ENCODE measurements at regions not wholly inside any gene's neighbourhood (a gene's known extent, or its start where the extent isn't known, plus 50 kb on each side); places are given as distances from the start of the nearest gene placed in this dataset.
A peak's percentile ranks its signal among the peaks of the same experiment; 100 is the strongest.
"Not testable (repeated sequence)": the region's sequence is repeated elsewhere in the genome, so short reads cannot be mapped to it uniquely, and the experiment has no call there.

DNA sequence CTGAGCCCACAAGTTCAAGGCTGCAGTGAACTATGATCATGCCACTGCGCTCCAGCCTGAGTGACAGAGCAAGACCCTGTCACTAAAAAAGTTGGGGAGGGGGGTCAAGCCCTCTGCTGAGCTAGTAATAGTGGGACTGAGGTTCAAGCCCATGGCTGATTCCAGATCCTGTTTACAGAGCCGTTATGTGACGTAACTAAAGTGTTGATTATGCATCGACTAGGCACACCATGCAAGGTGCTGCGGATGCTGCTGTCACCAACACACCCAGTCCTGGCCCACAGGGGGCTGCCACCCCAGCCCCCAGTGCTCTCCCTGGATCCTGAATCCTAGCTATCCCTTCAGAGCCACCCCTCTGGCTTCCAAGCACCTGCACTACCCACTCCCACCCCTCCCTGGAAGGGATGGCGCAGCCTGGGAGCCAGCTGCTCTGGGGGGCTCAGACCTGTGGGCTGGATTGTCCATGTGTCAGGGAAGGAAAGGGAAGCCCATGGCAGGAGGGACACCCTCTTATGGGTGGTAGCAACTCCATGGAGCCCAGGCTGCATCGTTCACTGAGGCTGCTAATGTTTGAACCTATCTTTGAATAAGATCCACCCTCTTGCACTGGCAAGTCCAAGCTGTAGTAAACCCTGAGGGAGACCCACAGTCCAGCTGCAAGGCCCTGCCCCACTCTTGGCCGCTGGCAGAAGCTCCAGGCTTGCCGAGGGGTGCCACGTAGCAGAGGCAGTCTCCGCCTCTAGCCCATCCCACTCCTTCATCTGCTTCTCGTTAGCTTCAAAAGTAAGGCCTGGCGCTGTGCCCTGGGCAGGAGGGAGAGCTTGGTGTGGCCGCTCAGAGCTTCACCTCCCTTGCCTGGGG lies 95.0 kb downstream of the SNX5 start:
- peak; percentile 92 for DNase-seq (ENCODE audit: low spot score)

DNA sequence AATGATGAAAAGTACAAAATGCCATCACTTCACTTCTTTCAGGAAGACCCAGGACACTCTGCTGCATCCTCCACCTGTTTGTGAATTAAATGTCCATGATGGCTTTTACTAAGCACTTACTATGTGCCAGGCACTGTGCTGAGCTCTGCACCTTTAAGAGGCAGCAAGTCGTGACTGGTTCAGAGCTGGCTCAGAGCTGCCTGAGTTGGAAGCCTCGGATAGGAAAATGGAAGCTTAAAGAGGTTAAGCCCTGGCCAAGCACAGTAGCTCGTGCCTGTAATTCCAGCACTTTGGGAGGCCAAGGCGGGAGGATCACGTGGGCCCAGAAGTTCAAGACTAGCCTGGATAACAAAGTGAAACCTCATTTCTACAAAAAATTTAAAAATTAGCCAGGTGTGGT lies 95.6 kb downstream of the SNX5 start:
- no peak for DNase-seq (ENCODE audit: low spot score)

DNA sequence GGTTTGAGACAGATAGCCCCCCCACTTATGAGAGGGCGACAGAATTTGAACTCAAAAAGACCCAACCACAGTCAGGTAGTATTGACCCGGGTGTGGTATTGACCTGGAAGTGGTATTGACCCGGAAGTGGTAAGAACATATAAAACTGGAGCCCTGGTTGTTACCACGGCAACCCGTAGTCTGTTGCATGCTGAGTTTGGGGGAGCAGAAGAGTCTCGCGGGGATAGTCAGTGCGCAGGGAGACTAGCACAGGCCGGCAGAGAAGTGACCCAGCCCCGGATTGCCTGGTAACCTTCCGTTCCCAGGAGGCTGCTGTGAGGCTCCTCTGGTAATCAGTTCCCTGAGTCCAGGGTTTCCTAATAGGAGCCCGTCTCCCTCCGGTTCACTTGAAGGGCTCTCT lies 96.2 kb downstream of the SNX5 start:
- no peak for DNase-seq (ENCODE audit: low spot score)

DNA sequence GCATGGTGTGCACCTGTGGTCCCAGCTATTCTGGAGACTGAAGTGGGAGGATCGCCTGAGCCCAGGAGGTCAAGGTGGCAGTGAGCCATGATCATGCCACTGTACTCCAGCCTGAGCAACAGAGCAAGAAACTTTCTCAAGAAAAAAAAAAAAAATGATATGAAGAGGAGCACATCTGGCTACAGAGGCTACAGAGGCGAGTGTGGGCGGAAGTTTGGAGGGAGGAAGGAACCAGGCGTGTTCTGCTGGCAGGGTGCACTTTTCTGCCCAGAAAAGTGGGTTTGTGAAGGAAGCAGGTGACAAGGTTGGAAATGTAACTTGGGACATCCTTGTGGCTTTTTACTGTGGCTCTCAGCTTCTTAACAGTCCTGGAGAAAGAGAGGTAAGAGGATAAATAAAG lies 96.7 kb downstream of the SNX5 start:
- DNase-seq (ENCODE audit: low spot score): no peak

DNA sequence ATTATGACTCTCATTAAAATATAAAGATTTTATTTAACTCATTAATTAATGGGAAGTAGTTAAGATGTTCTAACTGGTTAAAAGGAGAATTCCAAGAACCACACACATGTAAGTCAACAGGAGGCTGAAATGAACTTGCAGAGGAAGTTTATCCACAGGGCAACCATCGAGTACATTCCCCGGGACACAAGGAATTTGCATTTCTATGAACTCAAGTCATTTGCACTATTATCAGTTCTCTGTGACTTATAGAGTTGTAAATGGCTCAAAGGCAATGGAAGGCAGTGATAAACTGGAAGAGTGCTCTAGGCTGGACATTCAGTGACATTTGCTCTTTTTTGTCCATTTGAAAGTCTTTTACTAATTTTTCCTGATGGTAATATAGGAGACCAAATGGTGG lies 97.4 kb downstream of the SNX5 start:
- DNase-seq (ENCODE audit: low spot score): no peak

DNA sequence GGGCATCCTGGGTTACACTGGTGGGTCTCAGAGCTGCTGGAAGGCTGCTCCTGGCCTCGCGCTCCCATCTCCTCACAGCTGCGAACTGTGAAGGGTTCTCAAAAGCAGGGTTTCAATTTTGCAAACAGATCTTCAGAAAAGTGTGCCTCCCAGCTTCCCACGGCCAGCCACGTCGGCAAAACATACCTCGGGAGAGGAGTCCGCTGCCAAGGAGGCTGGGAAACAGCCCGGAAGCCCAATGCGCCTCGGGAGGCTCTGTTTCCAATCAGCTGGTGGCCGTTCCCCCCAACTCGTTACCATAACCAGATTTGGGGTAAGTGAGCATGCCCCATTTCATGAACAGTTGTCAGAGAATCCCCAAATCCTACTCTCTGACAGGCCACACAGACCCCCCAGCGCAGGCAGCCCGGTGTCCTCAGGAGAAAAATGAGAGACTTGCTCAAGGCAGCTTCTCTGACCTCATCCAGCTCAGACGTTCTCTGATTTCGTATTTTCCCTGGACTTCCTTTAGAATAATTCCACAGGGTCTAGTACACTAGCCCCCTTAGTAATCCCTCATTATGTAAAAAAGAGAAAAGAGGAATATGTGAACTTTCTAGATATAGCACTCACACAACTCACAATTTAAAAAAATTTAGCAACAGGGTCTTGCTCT lies 98.4 kb downstream of the SNX5 start:
- no peak for DNase-seq (ENCODE audit: low spot score)

DNA sequence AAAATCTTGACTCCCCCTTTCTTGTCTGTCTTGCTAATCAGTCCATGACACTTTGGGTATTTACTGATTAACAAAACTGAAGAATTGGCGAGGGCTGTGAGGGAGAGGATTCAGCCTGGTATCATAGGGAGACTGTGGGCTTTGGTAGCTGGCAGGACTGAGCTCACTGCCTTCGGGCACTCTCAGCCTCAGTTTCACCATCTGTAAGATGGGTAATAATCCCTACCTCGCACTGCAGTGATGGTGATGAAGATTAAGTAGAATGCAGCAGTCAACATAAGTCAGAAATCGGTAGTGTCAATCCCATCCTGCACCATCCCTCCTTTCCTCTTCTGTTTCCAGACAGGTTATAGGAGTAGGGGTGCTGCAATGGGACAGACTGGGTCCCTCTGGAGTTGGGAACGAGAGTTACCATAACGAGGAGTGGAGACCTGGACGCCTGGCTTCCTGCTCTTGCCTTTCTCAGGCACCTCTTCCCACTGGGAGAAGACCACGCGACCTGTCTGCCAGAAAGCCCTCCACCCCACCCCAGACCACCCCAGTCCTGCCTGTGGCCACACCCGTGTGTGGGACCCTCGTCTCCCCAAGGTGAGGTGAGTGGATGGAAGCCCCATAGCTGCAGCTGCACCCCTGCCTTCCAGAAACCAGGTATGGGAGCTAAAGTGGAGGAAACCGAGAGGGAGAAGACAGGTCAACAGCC lies 99.1 kb downstream of the SNX5 start:
- DNase-seq (ENCODE audit: low spot score): no peak

DNA sequence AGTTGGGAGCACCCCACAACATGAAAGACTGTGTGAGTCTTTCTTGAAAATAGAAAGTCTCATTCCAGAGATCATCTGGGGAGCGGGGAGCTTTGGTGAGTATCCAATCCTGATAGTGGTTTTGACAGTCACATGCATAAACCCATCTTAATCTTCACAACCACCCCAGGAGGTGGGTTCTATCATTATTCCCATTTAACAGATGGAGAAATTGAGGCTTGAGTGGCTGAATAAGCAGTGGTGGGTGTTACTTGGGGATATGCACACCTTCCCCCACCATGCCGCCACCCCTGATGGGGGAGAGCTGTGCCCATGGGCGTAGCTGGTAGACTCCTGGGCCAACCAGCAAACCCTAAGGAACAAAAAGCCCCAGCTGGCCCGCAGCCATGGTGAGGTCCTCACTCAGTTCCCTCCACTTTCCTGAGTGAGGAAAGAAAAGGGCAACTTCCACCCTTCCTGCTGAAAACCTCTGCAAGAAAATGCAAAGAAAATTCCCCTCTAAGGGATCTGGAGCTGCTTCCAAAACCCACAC lies 99.8 kb downstream of the SNX5 start:
- DNase-seq (ENCODE audit: low spot score): no peak

DNA sequence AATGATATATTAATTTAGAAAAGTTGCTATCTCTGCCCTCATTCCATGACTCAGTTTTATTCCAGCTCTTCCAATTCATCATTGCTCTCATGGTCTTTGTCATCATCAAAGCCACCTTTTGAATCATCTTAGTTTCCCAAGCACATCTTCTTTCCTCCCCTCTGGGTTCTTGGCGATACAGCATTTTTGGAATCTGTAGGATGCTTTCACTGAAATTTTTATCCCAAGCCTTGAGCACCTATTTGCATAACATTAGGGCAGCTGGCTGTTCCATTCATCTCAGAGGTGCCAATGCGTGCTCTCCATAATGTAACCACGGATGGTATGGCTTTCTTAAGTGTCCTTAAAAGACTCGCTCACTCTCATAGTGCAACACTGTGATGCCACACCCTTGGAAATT lies 100.4 kb downstream of the SNX5 start:
- DNase-seq (ENCODE audit: low spot score): no peak

DNA sequence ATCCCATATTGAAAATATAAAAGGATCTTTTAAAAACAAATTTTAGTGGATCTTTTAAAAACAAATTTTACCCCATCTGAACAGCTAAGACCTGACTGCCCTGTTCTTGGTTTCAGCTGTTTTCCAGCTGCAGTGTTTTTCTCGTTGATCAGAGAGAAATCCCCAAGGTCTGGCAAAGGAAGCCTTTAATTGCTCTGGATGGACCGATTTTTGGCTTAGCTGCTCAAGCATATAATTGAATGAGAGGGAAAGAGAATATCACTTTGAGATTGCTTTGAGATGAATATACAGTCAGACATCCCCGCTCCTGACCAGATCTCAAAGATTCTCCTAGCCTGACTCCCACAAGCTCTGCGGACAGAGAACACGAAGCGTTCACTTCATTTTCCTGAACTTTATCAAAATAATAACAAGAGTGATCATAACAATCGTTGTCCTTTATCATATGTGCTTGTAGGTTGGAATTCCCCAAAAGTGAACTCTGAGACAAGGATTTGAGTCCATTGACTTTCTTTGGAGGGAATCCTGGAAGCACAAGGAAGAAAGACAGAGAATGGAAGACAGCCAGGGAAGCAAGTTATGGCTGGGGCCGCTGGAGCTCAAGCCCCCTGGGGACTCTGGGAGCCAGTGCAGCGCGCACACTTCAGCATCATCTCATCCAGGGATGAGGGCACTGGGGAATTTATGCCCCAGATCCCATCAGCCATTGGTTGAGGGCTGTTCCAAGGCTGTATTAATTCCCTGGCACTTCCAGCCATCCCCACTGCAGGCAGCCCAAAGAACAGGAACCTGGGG lies 101.3 kb downstream of the SNX5 start:
- no peak for DNase-seq (ENCODE audit: low spot score)

DNA sequence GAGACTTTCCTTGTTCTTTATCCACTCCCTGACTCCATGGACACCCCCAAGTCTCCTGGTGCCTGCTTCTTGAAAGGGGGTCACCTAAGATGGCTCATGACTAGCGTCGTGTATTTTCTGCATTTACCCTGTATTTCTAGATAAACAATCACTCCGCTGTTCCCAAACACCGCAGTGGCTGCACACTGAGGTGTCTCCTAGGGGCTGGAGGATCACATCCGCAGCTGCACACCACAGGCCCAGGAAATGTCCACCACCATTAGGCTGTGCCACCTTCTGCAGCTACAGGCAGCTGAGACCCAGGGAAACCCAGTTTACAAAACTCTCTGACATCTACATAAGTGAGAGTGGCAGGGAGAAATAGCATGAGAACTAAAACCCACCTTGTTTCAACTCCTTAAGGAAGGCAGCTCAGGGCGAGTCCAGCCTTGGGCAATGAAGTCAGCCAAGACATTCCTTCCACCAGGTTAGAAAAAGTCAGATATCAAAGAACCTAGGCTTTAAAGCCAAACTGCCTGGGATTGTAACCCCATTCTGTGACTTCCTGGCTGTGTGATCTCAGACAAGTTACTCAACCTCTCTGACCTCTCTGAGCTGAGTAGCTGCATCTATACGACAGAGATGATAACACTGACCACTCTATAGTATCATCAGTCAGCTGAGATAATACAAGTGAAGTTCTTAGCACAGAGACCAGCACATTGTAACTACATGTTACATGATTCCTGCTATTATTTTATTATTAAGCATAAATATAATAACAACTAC lies 102.2 kb downstream of the SNX5 start:
- DNase-seq (ENCODE audit: low spot score): no peak

DNA sequence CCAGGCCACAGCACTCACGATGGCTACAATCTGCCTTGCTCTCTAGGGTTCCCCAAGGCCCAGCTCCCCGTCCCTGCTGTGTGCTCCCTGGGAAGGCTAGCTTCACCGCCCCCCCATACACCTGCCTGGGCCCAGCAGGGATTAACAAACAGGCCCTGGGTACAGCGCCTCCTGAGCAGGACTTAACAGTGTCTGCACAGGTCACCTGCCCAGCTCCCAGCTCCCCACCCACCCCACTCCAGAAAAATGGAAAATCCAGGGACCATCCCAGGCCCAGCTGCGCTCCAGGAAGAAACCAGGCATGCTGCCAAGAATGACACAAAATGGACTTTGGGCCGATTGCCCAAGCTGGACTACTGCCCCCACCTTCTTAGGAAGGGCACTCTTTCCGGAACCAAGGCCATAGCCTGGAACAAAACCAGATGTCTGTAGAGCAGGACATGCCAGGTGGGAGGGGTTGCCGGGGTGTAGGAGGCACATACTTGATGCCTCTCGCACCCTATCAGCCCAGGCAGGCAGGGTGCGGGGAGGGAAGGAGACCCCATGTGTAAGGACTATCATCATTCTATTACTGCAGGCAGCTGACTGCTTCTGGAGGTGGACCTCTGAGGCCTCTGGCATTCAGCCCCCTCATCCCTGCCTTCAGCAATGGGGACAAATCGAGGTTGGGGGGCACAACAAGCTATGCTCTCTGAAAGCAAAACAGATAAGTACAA lies 104.9 kb downstream of the SNX5 start:
- no peak for DNase-seq (ENCODE audit: low spot score)

DNA sequence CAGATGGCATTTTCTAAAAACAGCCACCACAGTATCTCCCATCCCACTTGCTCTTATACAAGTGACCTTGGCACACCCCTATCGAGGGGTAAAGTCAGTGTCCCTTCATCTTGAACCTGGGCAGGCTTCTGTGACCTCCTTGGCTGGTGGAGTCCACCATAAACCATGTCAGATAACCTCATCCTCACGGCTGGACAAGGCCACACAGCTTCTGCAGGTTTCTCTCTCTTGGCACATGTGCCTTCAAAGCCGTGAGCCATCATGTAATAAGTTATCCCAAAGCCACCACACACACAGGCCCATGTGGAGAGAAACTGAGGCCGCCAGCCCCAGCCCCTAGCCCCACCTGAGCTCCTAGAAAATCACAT lies 105.4 kb downstream of the SNX5 start:
- DNase-seq (ENCODE audit: low spot score): no peak

DNA sequence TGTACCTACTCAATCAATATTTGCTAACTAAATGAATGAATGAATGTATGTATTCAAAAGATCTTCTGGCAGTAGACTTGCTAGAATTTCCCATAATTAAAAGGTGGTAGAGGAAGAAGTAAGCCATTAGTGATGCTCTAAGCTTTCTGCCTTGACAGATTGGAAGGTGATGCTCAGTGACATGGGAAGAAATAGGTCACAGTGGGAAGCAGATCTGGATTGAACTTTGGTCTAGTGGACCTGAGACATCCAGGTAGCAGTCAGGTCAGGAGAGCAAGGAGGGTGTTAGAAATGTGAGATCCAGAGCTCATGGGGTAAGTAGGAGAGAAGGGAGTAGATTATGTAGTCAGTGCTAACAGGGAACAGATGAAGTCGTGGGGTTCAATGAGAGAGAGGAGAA lies 106.4 kb downstream of the SNX5 start:
- no peak for DNase-seq (ENCODE audit: low spot score)

DNA sequence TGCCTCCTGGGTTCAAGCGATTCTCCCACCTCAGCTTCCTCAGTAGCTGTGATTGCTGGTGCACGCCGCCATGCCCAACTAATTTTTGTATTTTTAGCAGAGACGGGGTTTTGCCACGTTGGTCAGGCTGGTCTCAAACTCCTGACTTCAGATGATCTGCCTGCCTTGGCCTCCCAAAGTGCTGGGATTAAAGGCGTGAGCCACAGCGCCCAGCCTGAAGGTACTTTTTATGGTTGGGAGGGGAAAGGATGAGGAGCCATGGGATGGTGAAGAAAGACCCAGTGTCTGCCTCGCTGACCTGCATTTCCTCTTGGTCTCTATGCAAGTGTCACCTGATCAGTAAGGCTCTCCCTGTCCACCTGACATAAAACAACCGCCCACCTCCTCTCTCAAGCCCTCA lies 107.0 kb downstream of the SNX5 start:
- DNase-seq (ENCODE audit: low spot score): not testable (repeated sequence)

DNA sequence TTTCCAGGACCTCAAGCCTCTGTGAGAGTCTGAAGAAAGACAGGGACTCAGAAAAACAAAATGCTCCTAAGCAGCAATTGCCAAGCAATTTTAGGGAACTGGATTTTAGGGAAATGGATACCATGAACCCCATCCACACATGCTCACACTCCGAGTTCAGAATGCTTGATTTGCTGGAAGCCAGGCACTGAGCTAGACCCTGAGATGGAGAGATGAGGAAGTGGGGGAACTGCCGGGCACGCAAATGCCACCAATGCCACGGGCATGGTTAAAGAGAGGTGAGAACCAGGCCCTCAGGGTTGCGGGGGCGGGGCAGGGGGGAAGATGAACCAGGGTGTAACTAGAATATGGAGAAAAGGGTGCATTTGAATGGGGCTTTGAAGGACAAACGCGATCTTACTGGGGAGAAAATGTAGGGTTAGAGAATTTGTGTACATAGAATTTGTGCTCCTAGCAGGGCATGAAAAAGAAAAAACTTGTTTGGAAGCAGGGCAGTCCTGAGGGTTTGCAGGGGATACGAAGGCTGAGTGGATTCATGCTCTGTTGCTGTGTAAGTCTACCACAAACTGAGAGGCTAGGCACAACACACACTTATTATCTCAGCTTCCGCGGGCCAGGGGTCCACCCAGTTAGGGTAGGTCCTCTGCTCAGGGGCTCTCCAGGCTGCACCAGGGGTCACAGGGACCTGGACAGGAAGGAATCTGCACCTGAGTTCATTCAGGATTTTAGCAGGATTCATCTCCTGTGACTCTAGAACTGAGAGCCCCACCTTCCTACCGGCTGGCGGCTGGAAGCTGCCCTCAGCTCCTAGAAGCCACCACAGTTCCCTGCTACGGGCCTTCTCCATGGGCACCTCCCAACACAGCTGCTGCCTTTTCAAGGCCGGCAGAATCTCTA lies 108.0 kb downstream of the SNX5 start:
- no peak for DNase-seq (ENCODE audit: low spot score)

DNA sequence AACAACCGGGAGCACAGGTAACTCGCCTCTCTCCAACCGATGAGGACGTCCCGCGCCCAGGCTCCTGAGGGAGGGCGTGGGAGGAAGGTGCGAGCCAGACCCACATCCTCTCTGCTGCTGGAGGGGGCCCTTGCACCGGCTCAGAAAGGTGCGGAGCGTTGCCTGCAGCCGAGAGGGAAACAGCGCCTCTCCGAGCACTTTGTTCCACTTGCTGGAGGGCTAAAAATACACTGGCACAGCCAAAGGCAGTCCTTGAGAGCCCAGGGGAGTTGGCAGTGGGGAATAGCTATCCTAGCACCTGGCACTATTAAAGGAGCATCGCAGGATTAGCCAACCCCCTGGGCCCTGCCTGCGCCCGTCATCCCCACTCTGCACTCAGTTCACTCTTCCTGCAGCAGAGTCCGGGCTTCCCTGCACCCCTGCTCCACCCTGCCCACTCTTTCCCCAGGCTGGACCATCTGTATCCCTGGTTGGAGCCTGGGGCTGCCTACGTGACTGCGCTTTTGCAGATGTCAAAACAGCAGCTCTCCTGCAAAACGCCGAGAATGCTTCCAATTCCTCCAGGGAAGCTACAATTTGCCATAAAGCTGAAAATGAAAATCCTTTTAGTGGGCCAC lies 108.9 kb downstream of the SNX5 start:
- no peak for DNase-seq (ENCODE audit: low spot score)

DNA sequence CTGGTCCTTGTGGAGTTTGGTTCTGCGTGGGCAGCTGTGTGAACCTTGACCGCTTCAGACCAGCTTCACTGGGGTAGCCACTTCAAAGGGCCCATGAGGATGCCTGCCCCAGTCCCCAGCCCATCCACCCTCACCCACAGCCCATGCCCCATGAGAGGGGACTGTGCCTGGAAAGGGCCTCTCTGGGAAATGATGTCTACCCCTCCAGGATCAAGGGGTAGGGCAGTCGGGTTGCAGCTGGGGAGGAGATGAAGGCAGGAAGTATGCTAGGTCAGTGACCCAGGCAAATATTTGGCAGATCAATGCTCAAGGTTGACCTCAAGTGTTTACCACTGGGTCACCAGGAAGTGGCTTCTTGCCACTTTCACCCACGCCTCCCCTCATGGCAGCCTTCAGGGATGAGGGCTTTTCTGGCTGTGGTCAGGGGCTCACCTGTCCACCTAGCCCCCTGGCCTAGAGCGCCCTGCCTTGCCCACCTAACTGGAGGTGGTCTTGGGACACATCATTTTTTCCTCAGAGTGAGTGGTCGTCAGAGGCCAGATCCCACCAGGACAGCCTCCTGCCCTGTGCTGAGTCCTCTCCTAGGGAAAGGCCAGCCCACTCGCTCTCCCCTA lies 109.5 kb downstream of the SNX5 start:
- no peak for DNase-seq (ENCODE audit: low spot score)

Data from mesenteric fat pad (tissue), 1 donor.